Suppressor macrophage treated with lipopolysaccharide for 4 hours (primary cell): ENCODE measurements at regions not wholly inside any gene's neighbourhood (a gene's known extent, or its start where the extent isn't known, plus 50 kb on each side); places are given as distances from the start of the nearest gene placed in this dataset.
"Not testable (repeated sequence)": the region's sequence is repeated elsewhere in the genome, so short reads cannot be mapped to it uniquely, and the experiment has no call there.

ENCODE experiments used
- DNase-seq: peaks from one replicate; pipeline ENCODE4 v3.0.0-alpha.2; 2020

DNA sequence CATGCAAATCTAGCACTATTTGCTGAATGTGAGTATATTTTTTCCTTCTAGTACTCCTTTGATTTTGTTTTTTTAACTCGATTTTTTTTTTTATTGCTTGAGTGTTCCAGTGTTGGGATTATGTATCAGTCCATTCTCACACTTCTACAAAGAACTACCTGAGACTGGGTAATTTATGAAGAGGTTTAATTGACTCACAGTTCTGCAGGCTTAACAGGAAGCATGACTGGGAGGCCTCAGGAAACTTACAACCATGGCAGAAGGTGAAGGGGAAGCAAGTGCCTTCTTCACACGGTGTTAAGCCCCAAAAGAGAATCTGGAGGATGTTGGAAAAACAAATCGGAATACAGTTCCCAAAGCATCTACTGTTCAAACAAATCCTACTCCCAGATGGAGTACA, 69.1 kb downstream of the ZNF518B start:
- DNase-seq, result not testable (repeated sequence)

DNA sequence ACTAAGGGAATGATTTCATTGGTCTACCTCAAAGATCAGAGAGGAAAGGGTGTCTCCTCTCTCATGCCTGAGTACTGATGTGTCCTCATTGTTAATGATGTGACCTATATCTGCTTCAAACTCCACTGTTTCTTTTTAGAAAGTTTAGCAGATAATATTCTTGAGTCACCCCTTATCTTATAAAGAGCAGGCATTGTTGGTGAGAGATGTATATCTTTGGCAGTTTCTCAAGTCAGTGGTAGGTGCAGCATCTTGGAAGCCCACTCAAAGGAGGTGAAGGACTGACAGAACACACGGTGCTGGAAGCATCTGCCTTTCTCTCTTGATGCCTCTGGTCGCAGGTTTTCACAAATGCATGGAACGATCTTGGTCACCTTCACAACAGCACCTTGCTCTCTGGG, 71.2 kb downstream of the ZNF518B start:
- DNase-seq, result no peak

- DNase-seq, result no peak
These were observed 72.3 kb downstream of the ZNF518B start for GRCh38 chr4:10384974-10385373.

DNA sequence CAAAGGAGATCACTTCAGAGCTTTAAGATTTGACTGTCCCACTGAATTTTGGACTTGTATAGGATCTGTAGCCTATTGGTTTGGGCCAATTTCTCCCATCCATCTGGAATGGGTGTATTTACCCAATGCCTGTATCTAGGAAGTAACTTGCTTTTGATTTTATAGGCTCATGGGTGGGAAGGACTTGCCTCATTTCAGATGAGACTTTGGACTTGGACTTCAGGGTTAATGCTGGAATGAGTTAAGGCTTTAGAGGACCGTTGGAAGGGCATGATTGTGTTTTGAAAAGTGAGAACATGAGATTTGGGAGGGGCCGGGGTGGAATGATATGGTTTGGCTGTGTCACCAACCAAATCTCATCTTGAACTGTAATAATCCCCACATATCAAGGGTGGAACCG, 73.8 kb downstream of the ZNF518B start:
- no peak for DNase-seq

DNA sequence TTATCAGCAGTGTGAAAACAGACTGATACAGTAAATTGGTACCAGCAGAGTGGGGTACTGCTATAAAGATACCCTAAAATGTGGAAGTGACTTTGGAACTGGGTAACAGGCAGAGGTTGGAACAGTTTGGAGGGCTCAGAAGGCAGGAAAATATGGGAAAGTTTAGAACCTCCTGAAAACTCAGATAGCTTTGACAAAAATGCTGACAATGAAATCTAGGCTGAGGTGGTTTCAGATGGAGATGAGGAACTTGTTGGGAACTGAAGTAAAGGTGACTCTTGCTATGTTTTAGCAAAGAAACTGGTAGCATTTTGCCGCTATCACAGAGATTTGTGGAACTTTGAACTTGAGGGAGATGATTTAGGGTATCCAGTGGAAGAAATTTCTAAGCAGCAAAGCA, 75.1 kb downstream of the ZNF518B start:
- DNase-seq, result not testable (repeated sequence)

GRCh38 chr4:10381146-10381545, 76.1 kb downstream of the ZNF518B start:
- no peak for DNase-seq

DNA sequence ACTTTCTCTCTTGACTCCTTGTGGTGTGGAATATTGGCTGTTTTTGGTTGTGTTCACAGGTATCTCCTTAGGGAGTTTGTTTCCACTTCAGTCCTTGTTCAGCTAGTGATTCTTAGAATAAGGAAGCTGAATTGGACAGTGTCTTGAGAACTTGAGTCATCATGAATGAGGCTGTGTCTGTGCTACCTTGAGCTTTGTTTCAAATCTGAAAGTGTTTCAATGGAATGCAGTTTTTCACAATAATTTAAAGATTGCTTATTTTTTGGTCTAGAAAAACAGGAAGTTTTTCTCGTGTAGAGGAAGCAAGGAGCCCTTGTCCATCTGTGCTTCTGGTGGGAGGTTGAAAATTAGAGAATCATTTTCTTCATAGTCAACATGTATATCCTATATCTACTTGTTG, 76.5 kb downstream of the ZNF518B start:
- peak; percentile 15 for DNase-seq

DNA sequence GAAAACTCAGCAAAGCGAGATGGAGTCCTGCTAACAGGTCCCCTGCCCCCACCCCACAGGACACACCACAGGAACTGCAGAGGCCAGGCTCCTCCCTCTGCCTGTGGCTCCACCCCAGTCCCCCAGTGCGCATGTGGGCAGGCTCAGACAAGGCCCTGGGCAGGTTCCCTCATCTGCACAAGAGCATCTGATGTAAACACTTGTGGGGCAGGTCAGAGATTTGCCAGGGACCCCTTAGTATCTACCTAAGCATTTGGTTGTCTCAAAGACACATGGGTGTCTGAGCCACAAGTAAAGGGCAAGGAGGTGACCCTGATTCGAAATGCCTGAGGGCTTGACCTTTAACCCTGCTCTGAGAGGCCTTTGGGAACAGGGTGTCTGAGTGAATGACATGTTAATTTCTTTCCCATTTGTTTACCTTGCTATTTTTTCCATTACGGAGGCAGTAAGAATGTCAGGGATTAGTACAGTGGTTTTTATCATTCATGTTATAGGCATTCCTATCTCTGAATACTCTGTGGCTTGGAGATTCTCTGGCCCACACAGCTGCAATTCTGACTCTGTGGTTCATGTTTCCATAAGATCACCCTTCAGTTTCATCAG, 85.3 kb downstream of the ZNF518B start:
- no peak for DNase-seq

- no peak for DNase-seq
These were observed 86.1 kb downstream of the ZNF518B start for GRCh38 chr4:10371121-10371520.

GRCh38 chr4:10369517-10369916, 87.7 kb downstream of the ZNF518B start:
- DNase-seq, result no peak

GRCh38 chr4:10366628-10367027, 90.6 kb downstream of the ZNF518B start:
- no peak for DNase-seq

GRCh38 chr4:10364194-10364593, 93.0 kb downstream of the ZNF518B start:
- DNase-seq, result no peak

DNA sequence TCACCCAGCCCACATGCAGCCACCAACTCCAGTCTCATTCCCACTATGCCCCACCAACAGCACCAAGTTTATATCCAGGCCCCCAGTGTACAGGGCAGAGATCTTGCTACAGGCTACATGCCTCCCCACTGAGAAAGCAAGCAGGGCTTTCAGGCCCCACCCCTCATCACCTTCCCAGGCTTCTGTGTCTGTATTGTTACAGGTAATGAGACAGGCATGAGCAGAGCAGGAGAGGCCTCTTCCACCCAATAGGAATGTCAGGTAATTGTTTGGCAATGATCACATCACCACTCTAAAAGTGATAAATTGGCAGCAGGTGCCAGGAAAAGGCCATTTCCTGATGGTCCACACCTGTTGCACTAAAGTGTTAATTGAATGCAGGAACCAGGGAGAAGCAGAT, 102.5 kb downstream of the ZNF518B start:
- no peak for DNase-seq

DNA sequence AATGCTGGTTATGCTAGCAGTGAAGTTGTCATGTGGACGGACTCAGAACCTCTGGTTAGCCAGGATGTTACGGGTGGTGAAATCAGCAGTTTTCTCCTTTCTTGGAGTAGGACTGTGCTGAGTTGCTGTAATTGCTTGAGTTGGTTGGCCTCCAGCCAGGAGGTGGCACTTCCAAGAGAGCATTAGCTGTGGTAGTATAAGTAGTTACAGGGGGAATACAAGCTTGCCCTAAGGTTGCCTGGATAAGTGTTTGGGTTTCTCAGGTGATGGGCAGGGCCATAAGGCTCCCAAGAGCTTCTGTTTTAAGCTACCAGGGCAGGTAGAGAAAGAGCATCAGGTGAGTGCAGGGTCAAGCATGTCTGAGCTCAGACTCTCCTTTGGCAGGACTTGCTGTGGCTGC, 103.0 kb downstream of the ZNF518B start:
- no peak for DNase-seq

- DNase-seq, result no peak
These were observed 104.1 kb downstream of the ZNF518B start for GRCh38 chr4:10353110-10353509.

DNA sequence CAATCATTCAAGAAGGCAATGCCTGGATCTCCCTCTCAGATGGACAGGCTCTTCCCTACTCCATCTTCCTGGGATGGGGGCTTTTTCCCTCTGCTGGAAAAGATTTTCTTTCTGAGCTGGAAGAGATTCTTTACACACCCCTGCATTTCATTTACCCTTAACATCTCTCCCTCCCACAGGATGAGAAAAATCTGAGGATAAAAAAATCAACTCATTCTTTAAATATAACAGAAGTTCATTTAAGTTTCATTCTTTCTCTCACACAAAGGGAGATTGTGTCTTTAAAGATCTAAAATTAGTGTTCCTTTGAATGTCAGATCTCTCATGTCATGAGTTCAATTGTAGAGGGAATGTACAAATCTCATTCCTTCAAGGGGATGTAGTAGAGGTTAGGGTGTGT, 109.0 kb downstream of the ZNF518B start:
- DNase-seq, result no peak

DNA sequence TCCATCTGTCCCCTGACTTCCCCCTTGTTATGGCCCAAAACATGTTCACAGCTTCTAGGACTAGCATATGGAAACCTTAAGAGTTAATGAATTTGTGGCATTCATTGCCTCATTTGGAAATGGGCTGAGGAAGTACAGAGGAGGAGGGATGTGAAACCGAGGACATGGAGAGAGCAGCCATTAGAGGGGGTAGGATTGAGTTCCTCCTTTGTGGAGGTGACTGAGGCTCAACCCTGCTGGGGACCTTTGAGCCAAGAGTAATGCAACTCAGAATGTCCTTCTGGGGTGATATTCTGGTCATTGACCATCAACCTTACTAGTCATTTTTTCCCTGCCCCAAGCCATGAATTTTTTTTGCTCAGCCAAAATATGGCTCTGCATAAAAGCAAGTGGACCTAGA, 109.4 kb downstream of the ZNF518B start:
- peak; percentile 1 for DNase-seq

GRCh38 chr4:10347281-10347795, 109.9 kb downstream of the ZNF518B start:
- DNase-seq, result no peak

- DNase-seq, result no peak
These were observed 111.2 kb downstream of the ZNF518B start for GRCh38 chr4:10346023-10346422.

DNA sequence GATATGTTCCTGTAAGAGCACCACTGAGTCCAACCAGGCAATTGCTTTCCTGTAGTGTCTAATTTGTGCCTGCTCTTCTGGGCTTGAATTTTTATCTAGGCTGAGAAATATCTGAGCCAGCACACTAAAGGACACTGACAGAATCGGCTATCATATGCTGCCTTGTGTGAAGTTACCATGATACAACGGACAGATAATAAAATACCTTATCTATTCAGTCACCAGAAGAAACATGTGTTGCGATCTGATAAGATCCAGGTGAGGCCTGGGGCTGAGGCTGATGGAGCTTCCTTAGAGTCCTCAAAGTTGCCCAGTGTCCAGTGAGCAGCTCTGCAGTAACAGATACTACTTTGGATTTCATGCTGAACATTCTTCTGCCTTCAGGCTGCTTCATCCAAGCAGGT, 111.8 kb downstream of the ZNF518B start:
- DNase-seq, result no peak

- no peak for DNase-seq
These were observed 112.4 kb downstream of the ZNF518B start for GRCh38 chr4:10344824-10345223.

- no peak for DNase-seq
These were observed 113.6 kb downstream of the ZNF518B start for GRCh38 chr4:10343656-10344055.

- no peak for DNase-seq
These were observed 114.4 kb downstream of the ZNF518B start for GRCh38 chr4:10342866-10343265.

DNA sequence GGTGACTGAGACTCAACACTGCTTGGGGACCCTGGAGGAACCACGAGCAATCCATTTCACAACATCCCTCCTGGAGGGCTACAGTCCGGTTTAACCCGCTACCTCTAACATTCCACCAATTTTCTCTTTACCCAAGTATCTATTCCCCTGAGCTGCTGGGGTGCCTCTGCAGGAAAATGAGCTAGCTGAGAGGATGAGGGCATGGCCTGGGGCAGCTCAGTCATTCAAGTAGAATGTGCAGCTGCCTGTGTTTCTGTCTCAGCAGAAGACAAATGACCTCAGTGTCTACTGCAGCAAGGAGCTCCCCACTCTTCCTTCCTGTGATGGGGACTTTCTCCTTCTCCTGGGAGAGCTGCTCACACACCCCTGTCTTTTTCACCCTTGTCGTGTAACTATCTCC, 120.8 kb downstream of the ZNF518B start:
- no peak for DNase-seq

DNA sequence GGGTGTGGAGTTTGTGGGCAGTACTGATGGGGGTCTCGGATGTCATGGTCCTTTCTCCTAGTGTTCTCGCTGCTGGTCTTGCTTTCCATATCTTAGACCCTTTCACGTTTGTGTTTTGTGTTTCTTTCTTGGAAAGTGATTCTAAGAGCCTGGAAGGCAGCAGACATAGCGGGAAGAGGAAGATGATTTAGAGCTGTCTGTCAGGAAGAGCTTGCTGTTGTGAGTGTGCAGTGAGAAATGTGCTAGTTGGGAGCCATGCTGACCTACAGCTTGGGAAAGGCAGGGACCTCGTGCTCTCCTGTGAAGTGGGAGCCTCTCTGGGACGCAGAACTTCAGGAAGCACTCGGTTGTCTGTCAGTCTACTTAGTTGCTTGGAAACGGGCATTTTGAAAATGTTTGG, 122.2 kb downstream of the ZNF518B start:
- DNase-seq, result no peak
